SK-N-SH treated with all-trans-retinoic acid at 6 μM for 48 hours (cell line): ENCODE measurements at regions not wholly inside any gene's neighbourhood (a gene's known extent, or its start where the extent isn't known, plus 50 kb on each side); places are given as distances from the start of the nearest gene placed in this dataset.

ENCODE experiments used
- ATAC-seq: fragments of 200-7000 bp; cut with Tn5 transposase; 3 replicates; pipeline ENCODE4 v1.9.1; 2020; ENCODE audit warnings: mild to moderate bottlenecking, moderate library complexity
- ARNTL ChIP-seq: fragments of 450-650 bp; formaldehyde crosslinking; IDR thresholded peaks from 2 replicates; pipeline ENCODE4 v1.5.0; 2020; ENCODE audit warnings: low read depth, mild to moderate bottlenecking, moderate library complexity, borderline replicate concordance
- BACH2 ChIP-seq: fragments of 250-450 bp; sonication (Bioruptor Pico); IDR thresholded peaks from 2 replicates; pipeline ENCODE4 v1.9.0; 2021; ENCODE audit warnings: mild to moderate bottlenecking, borderline replicate concordance
- CSDC2 ChIP-seq: fragments of 250-450 bp; sonication (Bioruptor Pico); IDR thresholded peaks from 2 replicates; pipeline ENCODE4 v1.5.0; 2020; ENCODE audit warnings: mild to moderate bottlenecking, moderate library complexity
- CSRNP3 ChIP-seq: fragments of 250-450 bp; sonication (Bioruptor Pico); IDR thresholded peaks from 2 replicates; pipeline ENCODE4 v1.5.1; 2021; ENCODE audit warnings: mild to moderate bottlenecking, moderate library complexity
- ESRRG ChIP-seq: fragments of 250-450 bp; sonication (Bioruptor Pico); IDR thresholded peaks from 2 replicates; pipeline ENCODE4 v1.6.1; 2021; ENCODE audit warnings: mild to moderate bottlenecking
- ISL1 ChIP-seq: fragments of 250-450 bp; sonication (Bioruptor Pico); IDR thresholded peaks from 2 replicates; pipeline ENCODE4 v2.1.2; 2022; ENCODE audit warnings: mild to moderate bottlenecking, moderate library complexity
- OSR1 ChIP-seq: fragments of 250-450 bp; sonication (Bioruptor Pico); IDR thresholded peaks from 2 replicates; pipeline ENCODE4 v1.8.0; 2022; ENCODE audit warnings: moderate library complexity, mild to moderate bottlenecking, inconsistent platforms
- PATZ1 ChIP-seq: fragments of 250-450 bp; sonication (Bioruptor Pico); IDR thresholded peaks from 2 replicates; pipeline ENCODE4 v1.8.0; 2020; ENCODE audit warnings: mild to moderate bottlenecking, moderate library complexity, borderline replicate concordance
- POU6F1 ChIP-seq: fragments of 250-450 bp; sonication (Bioruptor Pico); IDR thresholded peaks from 2 replicates; pipeline ENCODE4 v1.8.0; 2021; ENCODE audit warnings: low read depth, mild to moderate bottlenecking, moderate library complexity, borderline replicate concordance
- RARB ChIP-seq: fragments of 250-450 bp; sonication (Bioruptor Pico); IDR thresholded peaks from 2 replicates; pipeline ENCODE4 v1.8.0; 2021; ENCODE audit warnings: mild to moderate bottlenecking, moderate library complexity
- SNAI2 ChIP-seq: fragments of 250-450 bp; sonication (Bioruptor Pico); IDR thresholded peaks from 2 replicates; pipeline ENCODE4 v1.5.0; 2020; ENCODE audit warnings: mild to moderate bottlenecking, moderate library complexity
- TCF4 ChIP-seq: fragments of 250-450 bp; sonication (Bioruptor Pico); IDR thresholded peaks from 2 replicates; pipeline ENCODE4 v1.8.0; 2021; ENCODE audit warnings: mild to moderate bottlenecking, moderate library complexity, borderline replicate concordance
- TOX ChIP-seq: fragments of 250-450 bp; sonication (Bioruptor Pico); IDR thresholded peaks from 2 replicates; pipeline ENCODE4 v1.8.0; 2021; ENCODE audit warnings: mild to moderate bottlenecking, moderate library complexity, borderline replicate concordance
- TSHZ2 ChIP-seq: fragments of 250-450 bp; sonication (Bioruptor Pico); IDR thresholded peaks from 2 replicates; pipeline ENCODE4 v1.5.0; 2020; ENCODE audit warnings: mild to moderate bottlenecking, moderate library complexity
- ZC3H10 ChIP-seq: fragments of 250-450 bp; sonication (Bioruptor Pico); IDR thresholded peaks from 2 replicates; pipeline ENCODE4 v1.5.1; 2021; ENCODE audit warnings: mild to moderate bottlenecking, moderate library complexity
- ZFP3 ChIP-seq: fragments of 250-450 bp; sonication (Bioruptor Pico); IDR thresholded peaks from 2 replicates; pipeline ENCODE4 v1.5.0; 2020; ENCODE audit warnings: mild to moderate bottlenecking, moderate library complexity
- ZFP30 ChIP-seq: fragments of 450-650 bp; formaldehyde crosslinking; IDR thresholded peaks from 2 replicates; pipeline ENCODE4 v1.5.0; 2022; ENCODE audit warnings: mild to moderate bottlenecking, moderate library complexity
- ZNF565 ChIP-seq: fragments of 450-650 bp; formaldehyde crosslinking; conservative IDR thresholded peaks from 2 replicates; pipeline ENCODE4 v1.5.0; 2020; ENCODE audit warnings: low read depth, mild to moderate bottlenecking, moderate library complexity
- ZNF70 ChIP-seq: fragments of 450-650 bp; formaldehyde crosslinking; IDR thresholded peaks from 2 replicates; pipeline ENCODE4 v1.5.0; 2020; ENCODE audit warnings: mild to moderate bottlenecking, moderate library complexity

GRCh38 chr11:98036810-98037209, 983.9 kb upstream of the CNTN5 start:
- no peak for TF ChIP-seq SNAI2
- no peak for TF ChIP-seq ZNF70 (CRISPR knock-in tag)
- no peak for TF ChIP-seq ZNF565 (CRISPR knock-in tag)
- no peak for TF ChIP-seq TCF4 (CRISPR knock-in tag)
- no peak for TF ChIP-seq RARB (CRISPR knock-in tag)
- no peak for TF ChIP-seq TOX (CRISPR knock-in tag)
- no peak for TF ChIP-seq TSHZ2
- TF ChIP-seq BACH2: no peak
- TF ChIP-seq CSRNP3 (CRISPR knock-in tag): no peak
- no peak for TF ChIP-seq PATZ1 (CRISPR knock-in tag)
- TF ChIP-seq ZFP3 (CRISPR knock-in tag): no peak
- TF ChIP-seq ZFP30 (CRISPR knock-in tag): no peak
- no peak for TF ChIP-seq ARNTL (CRISPR knock-in tag)
- TF ChIP-seq ESRRG (CRISPR knock-in tag): no peak
- TF ChIP-seq OSR1 (CRISPR knock-in tag): no peak
- TF ChIP-seq ISL1 (CRISPR knock-in tag): no peak
- TF ChIP-seq POU6F1 (CRISPR knock-in tag): no peak
- no peak for TF ChIP-seq CSDC2 (CRISPR knock-in tag)
- no peak for ATAC-seq

- TF ChIP-seq OSR1 (CRISPR knock-in tag): no peak
- ATAC-seq: no peak
Observed at GRCh38 chr11:98040061-98040808, 980.5 kb upstream of the CNTN5 start.

GRCh38 chr11:98047647-98048046, 973.1 kb upstream of the CNTN5 start:
- no peak for TF ChIP-seq ZC3H10 (CRISPR knock-in tag)
- no peak for TF ChIP-seq TOX (CRISPR knock-in tag)
- TF ChIP-seq ARNTL (CRISPR knock-in tag): no peak
- TF ChIP-seq CSRNP3 (CRISPR knock-in tag): no peak
- TF ChIP-seq ZNF70 (CRISPR knock-in tag): no peak
- no peak for TF ChIP-seq ESRRG (CRISPR knock-in tag)
- no peak for TF ChIP-seq BACH2
- no peak for ATAC-seq
